A204.1 (cell line): ENCODE measurements at regions not wholly inside any gene's neighbourhood (a gene's known extent, or its start where the extent isn't known, plus 50 kb on each side); places are given as distances from the start of the nearest gene placed in this dataset.
"Not testable (repeated sequence)": the region's sequence is repeated elsewhere in the genome, so short reads cannot be mapped to it uniquely, and the experiment has no call there.

Source experiments
- FAIRE-seq: peaks from 2 replicates; lab custom pipeline; 2012; peaks lifted over from hg19 to GRCh38; lab: Jason Lieb, UNC

DNA sequence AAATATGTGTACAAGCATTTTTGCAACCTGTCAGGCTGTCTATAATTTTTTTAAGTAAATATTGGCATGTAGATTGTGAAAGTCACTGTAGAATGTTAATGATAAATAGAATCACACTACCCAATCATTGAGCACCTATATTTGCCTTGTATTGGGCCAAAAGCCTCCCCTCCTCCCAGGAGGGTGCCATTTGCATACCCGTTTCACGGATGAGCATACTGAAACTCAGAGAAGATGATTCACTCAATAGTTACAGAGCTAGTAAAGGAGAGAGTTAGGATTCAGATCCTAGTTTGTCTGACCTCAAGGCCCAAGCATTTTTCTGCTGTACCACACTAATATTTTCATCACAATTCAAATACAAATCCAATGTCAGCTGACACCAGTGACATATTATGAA lies 299.7 kb upstream of the CDH11 start:
- no peak for FAIRE-seq

DNA sequence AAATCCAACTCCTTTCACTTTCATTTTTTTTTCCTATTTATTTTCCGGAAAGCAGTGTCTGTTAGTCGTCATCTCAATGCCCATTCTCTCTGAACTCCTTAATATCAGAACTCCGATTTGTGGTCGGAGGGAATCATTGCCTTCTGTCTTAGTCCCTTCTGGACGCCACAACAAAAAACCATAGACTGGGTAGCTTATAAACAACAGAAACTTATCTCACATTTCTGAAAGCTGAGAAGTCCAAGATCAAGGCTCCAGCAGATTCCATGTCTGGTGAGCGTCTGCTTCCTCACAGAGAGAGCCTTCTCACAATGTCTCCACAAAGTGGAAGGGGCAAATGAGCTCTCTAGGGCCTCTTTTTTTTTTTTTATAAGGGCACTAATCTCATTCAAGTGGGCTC lies 296.6 kb upstream of the CDH11 start:
- no peak for FAIRE-seq

DNA sequence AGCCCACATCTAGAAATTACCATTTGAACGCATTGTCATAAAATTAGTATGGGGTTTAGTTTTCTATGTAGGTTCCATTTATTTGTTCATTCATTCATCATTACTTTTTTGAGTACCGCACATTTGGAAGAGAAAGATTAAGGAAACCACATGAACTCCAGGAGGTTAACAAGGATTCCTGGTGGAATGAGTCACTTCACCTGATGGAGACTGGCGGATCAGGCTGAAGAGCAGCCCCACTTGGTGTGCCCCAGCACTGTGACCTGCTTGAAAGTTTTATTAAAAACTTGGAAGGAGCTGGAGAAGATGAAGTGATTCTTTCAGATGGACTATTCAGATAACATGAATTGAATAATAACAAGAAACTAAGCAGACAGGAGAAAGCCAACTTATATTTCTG lies 293.6 kb upstream of the CDH11 start:
- FAIRE-seq, result no peak

DNA sequence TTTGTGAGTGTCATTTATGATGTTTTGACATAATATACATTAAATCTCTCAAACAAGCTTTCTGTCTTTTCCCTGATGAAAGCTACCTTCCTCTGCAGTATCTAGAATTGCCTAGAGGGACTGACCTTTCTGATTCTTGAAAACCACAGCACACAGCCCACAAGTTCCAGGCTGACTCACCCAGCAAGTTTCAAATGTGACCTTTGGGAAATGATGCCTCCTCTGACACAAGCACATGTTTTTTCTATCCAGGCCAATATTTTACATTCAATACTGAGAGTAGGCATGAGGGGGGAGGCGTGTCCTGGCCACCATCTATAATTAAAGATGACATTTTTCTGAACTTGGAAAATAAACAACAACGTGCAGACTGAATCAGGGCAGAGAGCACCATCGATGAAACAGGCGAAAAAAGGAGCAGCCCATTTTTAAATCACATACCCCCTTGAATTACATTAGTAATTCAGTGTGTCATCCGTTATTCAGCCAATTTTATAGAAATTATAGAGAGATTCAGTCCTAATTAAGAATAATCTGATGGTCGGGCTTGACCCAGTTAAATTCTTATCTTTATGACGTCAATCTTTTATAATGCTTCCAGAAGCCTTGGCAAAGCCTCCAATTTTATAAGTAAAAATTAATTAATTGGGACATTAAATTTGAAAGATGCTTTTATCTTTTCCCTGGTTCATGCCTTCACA lies 292.6 kb upstream of the CDH11 start:
- FAIRE-seq, result no peak

DNA sequence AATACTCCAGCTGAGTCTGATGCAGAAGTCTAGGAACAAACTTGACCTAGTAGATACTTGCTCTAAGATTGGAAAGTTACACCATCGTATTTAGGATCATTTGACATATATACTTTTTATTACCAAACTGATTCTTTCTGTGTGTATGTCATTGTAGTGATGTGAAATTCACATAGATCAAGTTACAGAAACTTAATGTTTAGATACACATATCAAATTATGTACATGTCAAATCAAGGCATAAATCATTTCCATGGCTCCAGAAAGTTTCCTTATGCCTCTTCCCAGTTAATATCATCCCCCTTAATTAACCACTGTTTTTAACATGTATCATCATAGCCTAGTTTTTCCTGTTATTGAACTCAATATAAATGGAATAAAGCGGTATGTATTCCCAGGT lies 292.0 kb upstream of the CDH11 start:
- no peak for FAIRE-seq

DNA sequence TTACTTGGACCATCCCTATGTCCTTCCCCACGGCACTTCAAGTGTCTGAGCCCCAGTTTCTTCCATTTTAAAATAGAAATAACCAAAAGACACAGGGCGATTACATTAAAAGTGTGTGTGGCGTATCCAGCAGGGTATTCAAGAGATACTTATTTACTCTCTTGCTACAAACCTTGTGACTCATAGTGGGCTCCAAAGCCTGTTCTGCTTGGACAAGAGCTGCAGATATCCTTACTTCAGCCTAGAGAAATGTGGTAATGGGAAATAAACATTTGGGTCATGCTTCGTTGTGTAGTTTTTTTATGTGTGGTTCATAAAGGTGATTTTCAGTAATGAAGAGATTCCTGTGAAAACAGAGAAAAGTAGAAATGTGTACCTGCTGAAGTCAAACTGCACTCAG lies 288.9 kb upstream of the CDH11 start:
- FAIRE-seq, result no peak

DNA sequence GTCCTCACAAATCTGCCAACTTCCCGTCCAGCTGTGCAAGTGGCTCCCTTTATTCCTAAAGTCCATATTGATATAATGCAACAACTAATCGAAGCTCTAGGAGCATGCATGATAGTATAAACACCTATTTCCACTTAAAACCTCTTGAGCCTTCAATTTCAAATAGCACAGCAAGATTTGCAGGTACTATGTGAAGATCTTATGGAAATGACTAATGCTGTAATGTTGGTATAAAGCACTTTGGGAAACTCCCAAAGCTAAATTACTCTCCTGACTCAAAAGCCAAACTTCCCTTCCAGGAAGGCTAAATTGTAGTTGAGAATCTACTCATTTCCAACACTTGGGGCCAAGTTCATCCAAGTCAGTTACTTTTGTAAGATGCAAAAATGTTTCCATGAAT lies 287.6 kb upstream of the CDH11 start:
- no peak for FAIRE-seq

DNA sequence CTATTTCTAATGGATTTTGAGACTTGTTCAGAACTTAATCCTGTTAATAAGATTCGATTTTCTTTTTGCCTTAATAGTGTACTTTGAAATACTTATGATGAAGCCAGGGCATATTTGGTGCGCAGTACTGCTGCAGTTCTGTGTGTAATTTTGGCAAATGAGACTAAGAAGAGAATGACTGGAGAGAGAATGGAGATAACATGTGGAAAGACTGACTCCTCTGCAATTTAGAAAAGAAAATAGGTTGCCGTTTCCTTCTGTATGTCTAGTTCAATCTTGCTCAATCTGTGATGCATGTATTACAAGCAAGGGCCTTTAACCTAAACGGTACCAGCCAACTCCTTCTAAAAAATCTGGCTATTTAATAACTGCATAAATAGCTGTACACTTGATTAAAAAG lies 285.1 kb upstream of the CDH11 start:
- FAIRE-seq, result no peak

DNA sequence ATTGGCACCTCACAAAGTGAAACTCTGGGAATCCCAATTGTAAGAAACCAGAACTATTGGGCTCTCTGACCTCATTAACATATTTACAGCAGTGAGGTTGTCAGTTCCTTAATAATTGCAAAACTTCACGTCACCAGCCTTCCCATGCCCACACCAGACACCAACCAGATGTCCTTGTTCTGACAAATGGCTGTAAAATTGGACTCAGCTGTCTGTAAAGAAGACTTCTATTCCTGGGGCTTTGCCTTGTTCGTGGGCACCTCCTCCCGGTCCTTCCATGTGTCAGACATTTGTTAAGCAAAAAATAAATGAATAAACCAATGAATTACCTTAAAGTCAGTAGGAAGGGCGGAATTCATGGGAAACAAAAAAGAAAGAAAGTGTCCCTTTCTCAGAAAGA lies 284.3 kb upstream of the CDH11 start:
- no peak for FAIRE-seq

DNA sequence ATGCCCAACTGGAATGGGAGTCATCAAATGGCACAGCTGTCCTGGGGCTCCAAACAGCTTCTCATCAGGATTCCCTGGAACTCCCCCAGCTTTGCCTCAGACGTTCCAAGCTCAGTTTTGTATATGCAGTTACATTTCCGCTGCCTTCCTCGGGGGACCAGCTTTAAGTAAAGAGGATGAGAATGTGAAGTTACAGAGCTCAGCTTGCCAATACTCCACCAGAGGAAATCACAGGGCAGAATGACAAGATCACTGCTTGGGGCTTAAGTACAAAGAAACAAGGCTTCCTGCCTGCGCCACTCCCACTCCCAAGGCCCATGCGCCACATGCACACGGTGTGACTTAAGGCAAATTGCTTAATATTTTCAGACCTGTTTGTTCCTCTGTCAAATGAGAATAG lies 272.4 kb upstream of the CDH11 start:
- no peak for FAIRE-seq

DNA sequence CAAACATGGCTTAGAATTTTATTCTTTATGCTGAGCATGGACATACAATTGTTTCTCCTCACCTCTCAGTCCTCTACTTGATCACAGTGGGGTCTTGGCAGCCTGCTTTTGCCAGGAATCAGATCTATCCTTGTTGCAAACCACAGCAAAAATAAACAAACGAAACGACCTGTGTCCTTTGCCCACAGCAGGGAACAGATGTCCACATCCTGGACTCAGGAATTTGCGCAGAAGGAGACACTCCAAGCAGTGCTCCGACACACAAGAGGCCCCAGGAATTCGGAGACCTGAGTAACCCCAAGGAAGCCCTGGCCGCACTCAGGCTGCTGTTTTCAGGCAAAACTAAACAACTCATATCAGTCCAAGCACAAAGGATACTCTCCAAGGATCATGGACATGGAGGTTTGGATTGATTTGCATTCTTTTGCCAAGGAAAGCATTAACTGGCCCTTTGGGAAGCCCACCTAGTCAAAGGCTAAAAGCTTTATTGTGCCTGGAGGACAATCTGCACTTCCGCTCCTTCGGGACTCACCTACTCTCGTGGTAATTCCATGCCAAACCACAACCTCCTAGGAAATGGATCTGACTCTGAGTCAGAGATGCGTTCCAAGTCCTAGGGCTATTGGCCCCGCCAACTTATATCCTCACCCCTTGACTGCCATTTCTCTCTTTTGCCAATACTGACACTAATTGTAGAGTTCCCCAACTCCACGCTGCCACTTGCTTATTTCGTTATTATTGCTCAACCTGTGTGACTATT lies 271.1 kb upstream of the CDH11 start:
- FAIRE-seq, result no peak

DNA sequence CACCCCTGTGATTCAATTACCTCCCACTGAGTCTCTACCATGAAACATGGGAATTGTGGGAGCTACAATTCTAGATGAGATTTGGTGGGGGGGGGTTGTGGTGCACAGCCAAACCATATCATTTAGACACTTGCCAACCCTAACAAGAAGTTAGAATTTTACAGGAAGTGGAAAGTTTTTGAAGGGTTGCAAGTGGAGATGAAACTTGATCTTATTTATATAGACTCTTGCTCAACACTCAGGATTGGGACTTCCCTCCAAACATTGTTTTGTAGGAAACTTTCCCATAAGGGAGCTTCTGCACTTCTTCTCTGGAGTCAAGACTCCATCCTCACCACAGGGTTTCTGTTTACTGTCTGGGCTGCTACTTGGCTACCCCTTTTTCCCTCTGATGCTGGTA lies 266.7 kb upstream of the CDH11 start:
- FAIRE-seq, result no peak

DNA sequence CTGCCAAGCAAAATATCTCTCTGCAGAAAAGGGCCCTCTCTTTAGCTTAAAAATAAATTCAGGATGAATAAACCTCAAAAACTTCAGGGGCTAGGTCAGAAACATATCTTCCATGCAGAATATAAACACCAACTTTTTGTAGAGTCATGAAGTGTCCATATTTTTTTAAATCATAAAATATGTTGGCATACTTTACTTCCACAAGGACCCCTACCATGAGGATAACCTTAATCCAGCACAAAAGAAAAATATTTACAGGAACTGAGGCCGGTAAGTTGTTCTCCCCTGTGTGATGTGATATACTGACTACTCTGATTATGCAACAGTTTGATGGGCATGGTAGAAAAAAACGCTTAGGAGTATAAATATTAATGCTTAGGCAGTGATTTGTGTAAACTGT lies 264.8 kb upstream of the CDH11 start:
- FAIRE-seq, result no peak

DNA sequence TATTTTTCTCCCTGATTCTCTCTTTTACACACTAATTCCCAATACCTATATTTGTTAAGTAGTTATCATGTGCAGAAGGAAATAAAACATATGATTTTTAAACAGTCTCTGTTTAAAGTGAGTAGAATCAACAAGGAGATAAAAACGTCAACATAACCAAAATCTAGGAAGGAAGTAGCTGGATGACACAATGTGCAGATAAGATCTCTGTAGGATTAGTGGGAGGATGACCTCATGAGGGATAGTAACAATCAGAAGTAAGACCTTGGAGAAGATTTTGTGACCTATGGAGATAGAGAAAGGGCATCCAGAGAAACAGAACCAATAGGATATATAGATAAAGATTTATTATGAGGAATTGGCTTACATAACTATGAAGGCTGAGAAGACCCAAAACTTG lies 262.6 kb upstream of the CDH11 start:
- FAIRE-seq, result no peak

DNA sequence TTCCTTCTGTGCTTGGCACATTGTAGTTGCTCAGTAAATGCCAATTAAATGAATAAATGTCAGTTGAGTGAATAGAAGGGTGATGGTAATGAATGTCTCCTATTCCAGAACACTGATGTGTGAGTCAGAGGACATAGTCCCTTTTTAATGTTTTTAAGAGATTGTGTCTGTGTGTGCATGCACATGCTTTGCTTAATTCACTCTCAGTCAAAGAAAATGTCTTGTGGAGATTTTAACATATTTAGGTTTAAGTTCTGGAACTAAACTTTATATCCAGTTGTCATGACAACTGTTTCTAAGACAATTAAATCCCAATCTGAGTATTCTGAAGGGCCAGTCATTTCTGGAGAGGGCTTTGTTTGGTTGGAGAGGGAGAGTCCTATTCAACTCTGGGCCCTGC lies 255.3 kb upstream of the CDH11 start:
- no peak for FAIRE-seq

DNA sequence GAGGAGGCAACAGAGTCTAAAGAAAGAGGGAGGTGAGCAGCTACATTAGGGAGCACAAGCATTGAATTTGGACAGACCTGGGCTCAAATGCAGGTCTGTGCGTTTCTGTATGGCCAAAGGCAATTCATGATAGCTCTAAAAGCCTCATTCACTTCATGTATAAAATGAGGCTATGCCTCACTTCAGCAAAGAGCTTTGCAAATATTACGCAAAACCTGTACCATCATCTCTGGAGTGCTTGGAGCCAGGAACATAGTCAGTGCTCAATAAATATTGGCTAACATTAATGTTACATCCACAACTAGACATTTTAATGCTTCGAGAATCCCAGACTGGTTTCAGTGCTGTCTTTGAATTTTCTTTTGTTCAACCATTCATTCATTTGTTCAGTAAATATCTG lies 254.7 kb upstream of the CDH11 start:
- no peak for FAIRE-seq

DNA sequence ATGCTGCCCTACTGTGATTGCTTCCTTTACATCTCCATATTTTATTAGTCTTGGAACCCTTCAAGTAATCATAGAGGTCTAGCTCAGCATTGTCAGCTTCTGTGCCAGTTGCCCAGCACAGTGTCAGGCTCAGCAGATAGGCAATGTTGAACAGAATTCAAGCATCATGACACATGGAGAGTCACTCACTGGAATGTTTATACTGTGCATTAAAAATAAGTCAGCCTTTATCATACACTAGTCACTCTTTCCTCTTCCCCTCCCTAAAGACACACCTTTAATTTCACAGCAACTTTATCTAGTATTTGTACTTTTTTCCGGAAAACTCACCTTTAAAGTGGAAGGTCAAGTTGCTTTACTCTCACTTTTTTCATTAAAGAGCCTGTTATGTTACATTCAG lies 253.8 kb upstream of the CDH11 start:
- FAIRE-seq, result no peak

DNA sequence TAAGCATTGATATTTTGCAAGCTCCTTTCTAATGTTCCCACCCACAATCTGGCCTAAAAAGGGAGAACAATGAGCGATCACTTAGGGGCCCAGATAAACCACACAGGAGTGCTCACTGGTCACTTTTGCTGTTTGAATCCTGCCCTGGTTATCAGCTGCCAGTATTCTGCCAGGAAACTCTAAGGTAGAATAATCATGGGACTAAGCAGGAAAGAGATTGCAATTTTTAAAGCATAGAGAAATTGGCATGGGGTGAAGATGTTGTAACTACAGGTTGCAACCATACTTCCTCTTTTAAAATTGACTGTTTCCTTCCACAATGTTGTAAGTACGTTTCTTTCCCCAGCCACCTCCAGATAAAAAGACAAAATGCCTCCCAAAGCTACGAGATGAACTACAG lies 251.2 kb upstream of the CDH11 start:
- no peak for FAIRE-seq

DNA sequence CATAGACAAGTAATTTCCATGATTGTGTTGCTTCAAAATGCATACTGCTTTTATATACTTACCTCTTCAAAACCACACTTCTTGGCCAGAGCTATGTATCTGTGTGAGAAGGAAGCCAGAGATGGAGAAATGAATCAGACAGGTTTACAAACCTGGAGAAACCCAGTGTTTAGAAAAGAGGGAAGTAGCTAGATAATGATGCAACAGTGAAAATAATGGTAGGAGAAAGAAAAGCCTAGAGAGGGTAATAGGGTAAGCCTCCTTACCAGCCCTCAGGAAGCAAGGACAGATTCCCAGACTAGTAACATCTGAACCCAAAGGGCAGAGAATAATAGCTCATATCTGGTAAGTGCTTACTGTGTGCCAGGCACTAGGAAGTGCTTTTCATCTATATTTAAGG lies 250.3 kb upstream of the CDH11 start:
- no peak for FAIRE-seq

DNA sequence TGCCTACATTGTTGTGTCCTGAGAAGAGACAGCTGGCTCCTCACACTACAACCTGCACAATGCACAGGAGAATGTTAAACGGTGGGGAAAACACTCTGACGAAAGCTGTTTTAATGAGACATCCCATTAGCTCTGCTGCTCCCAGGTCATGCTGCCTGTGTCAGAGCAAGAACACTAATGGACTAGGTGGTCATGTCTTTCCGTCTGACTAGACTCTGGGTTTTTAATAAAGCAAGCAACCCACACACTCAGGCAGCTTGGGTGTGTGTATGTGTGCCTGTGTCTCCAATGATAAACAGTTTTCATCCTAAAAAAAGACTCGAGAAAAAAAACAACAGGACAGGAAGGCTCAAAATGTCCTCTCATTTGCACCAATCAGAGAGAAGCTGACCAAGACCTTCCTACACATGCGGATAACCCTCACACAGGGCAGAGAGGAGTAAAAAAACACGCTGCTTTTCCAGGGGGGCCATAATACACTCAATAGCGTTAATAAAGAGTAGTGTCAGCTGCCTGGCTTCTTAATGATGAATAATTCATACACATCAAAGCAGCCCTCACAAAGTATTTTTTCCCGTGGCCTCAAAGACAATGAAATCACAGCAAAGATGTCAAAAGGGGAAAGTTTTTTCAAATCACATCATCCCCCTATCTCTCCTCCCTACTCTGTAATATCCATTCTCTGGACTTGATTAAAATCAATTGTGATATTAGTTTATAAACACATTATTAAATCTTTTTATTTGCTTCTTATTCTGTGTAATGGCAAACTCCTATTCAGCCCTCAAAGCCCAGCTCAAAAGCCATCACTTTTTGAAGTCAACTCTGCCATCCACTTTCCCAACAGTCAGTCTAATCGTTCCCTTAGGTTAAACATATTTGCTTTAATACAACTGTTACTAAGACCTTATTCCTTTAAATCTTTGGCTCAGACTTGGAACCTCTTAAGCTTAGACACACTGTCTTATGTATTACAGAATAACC lies 244.2 kb upstream of the CDH11 start:
- no peak for FAIRE-seq

DNA sequence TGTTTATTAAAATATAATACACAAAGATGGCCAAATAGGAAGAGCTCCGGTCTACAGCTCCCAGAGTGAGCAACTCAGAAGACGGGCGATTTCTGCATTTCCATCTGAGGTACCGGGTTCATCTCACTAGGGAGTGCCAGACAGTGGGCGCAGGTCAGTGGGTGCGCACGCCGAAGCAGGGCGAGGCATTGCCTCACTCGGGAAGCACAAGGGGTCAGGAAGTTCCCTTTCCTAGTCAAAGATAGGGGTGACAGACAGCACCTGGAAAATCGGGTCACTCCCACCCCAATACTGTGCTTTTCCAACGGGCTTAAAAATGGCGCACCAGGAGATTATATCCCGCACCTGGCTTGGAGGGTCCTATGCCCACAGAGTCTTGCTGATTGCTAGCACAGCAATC lies 234.9 kb upstream of the CDH11 start:
- not testable (repeated sequence) for FAIRE-seq

DNA sequence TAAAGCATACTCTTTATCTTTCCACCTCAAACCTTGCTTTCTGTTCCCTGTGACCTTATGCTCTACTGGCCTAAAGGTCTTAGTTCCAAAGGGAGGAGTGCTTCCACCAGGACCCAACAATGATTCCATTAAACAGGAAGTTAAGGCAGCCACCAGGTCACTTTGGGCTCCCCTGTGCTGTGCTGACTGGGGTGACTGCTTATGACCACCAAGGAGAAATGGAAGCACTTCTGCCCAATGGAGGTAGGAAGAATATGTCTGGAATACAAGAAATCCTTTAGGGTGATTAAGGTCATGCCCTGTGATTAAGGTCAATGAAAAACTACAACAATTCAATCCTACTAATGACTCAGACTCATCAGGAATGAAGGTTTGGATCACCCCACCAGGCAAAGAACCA lies 233.8 kb upstream of the CDH11 start:
- no peak for FAIRE-seq

DNA sequence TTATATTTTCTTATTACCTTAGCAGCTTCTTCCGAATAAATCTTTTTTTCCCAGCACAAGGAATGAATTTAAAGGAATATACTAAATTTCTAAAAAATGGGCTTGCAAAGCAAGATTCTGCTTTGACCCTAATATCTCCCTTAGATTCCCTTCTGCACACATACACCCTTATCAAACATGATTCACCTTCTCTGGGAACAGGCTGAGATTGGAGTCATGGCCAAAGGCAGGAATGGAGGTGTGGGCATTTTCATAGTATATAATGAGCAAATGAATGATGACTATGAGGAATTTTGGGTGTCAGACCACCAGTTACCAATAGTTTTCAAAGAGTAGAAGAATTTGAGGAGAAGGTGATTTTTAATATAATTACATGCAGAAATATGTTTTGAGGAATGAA lies 231.3 kb upstream of the CDH11 start:
- FAIRE-seq, result no peak
